COLO668 (cell line): ENCODE measurements at regions not wholly inside any gene's neighbourhood (a gene's known extent, or its start where the extent isn't known, plus 50 kb on each side); places are given as distances from the start of the nearest gene placed in this dataset.

Experiments
- DNase-seq: peaks from one replicate; lab custom pipeline; 2025; ENCODE audit not compliant: unreplicated experiment; lab: John Stamatoyannopoulos, UW

- no peak for DNase-seq
These were observed 1658.0 kb downstream of the STIM2 start for GRCh38 chr4:28518561-28519165.

- no peak for DNase-seq
These were observed 1663.1 kb downstream of the STIM2 start for GRCh38 chr4:28523681-28524190.

GRCh38 chr4:28536124-28536523 is 1675.5 kb downstream of the STIM2 start:
- no peak for DNase-seq

GRCh38 chr4:28545986-28546385 is 1685.3 kb downstream of the STIM2 start:
- DNase-seq: no peak

GRCh38 chr4:28548136-28548535 is 1687.5 kb downstream of the STIM2 start:
- DNase-seq: no peak

GRCh38 chr4:28548594-28548993 is 1688.0 kb downstream of the STIM2 start:
- no peak for DNase-seq

- no peak for DNase-seq
These were observed 1695.2 kb downstream of the STIM2 start for GRCh38 chr4:28555866-28556265.

GRCh38 chr4:28557755-28558154 is 1697.1 kb downstream of the STIM2 start:
- DNase-seq: no peak

DNA sequence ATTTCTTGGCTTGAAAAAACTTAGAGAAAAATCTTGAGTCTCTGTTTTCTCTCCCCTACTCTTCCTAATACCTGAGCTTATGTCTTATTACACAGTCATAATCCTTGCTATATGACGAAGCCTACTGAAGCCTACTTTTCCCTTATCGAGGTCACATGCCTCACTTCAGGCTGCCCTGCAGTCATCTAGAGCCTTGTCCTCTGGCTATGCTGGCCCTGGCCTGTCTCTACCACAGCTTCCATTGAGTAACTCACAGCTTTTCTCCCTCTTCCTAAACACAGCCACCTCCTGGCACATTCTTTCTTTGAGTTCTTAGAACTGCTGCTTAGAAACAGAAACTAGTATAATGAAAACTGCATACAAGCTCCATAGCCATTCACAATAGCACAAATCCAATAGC is 1698.3 kb downstream of the STIM2 start:
- DNase-seq: no peak

- no peak for DNase-seq
These were observed 1702.3 kb downstream of the STIM2 start for GRCh38 chr4:28562913-28563312.

DNA sequence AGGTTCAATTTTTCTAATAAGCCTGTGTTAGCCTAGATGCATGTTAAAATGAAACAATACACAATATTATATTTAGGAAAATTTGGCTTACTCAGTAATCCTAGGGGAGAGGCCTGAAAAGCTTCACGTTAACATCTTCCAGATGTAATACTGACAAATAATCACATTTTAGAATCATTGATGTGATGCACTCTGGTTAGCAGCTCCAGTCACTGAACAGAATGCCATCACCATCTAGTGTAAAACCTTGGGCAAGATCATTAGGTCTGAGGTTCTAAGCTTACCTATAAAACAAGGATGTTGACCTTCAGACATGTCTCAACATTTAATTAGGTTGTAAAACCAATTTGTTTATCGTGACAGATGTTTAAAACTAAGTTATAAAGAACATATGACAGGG is 1704.8 kb downstream of the STIM2 start:
- DNase-seq: no peak

- no peak for DNase-seq
These were observed 1740.3 kb downstream of the STIM2 start for GRCh38 chr4:28600958-28601357.

- DNase-seq: no peak
These were observed 1761.0 kb downstream of the STIM2 start for GRCh38 chr4:28621591-28621990.

DNA sequence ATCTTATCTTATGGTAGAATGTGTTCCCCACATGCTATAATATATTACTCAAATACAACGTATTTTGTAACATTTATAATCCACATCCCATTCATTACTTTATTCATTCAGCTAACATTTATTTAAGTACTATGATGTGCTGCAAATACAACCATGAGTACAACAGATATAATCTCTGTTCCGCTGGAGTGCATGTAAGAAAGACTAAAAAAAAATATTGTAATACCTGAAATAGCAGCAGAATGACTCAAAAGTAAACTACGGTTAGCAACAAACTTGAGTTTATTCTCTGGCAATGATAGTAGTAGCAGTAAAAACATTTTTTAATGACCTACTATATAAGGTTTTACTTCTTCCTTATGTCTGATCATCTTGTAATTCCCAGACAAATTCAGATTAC is 1776.3 kb downstream of the STIM2 start:
- DNase-seq: no peak

DNA sequence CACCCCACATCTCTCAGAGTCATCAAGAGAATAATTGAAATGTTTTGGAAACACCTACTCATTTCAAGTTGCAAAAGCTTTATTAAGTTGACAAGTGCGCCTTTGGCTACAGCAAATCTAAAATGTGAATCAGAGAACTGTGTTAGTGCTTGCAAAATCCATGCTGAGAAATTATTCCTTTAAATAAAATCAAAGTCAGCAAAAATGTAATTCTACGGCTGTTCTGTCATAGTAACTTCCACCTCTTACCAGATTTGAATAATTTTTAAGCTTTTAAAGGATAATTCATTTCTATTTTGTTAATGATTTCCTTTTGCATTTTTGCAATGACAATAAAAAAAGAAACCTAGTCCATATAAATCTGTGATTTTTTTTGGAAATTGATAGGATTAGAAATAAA is 1779.1 kb downstream of the STIM2 start:
- DNase-seq: no peak

GRCh38 chr4:28654618-28655017 is 1794.0 kb downstream of the STIM2 start:
- DNase-seq: no peak

DNA sequence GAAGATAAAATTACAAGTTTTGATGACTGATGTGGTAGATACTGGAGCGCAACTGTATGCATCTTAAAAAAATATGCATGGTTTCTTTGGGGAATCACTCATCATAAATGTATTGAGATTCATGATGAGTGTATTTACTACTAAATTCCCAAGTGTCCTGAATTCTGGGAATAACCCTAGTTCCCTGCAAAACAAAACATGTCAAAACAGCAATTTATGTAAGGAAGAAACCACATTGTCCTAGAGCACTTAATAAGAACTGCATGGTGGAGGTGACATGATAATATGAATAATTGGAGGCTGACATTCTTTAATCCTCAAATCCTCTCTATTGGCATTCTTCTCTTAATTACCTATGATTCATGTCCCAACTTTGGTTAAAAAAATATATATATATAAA is 1804.7 kb downstream of the STIM2 start:
- no peak for DNase-seq

GRCh38 chr4:28675582-28675981 is 1814.9 kb downstream of the STIM2 start:
- no peak for DNase-seq

GRCh38 chr4:28677808-28678207 is 1817.2 kb downstream of the STIM2 start:
- DNase-seq: no peak

- no peak for DNase-seq
These were observed 1822.2 kb downstream of the STIM2 start for GRCh38 chr4:28682847-28683246.

DNA sequence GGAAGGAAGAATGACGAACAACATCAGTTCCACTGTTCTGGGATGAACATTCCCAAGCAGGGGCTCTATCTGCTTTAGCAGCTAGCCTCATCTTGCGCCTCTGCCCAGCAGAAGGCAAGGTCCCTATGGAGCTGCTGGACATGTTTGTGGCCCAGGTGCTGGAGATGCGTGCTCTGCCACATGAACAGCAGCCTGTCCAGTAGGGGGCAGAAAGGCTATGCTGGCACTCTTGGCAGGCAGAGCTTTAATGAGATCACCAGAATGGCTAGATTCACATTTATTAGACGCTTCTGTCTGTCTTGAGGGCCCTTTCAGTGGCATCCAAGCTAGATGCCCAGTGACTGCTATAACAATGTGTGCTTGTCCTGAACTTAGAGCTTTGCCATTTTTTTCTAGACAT is 1826.0 kb downstream of the STIM2 start:
- peak; percentile 33 for DNase-seq

- DNase-seq: no peak
These were observed 1830.2 kb downstream of the STIM2 start for GRCh38 chr4:28690890-28691289.

- DNase-seq: no peak
These were observed 1841.9 kb downstream of the STIM2 start for GRCh38 chr4:28702571-28702970.
